ENCODE measurements at regions not wholly inside any gene's neighbourhood (a gene's known extent, or its start where the extent isn't known, plus 50 kb on each side); places are given as distances from the start of the nearest gene placed in this dataset.

- no peaks in the 10 kb centered on the region for H3K9me3 Mint-ChIP-seq
- no peak overlapping the region for H3K4me3 Mint-ChIP-seq
- H3K27me3 Mint-ChIP-seq (ENCODE audit: low read depth) = no peaks in the 10 kb centered on the region
- H3K36me3 Mint-ChIP-seq (ENCODE audit: low read depth) = no peaks in the 10 kb centered on the region
- peak overlapping the region in 1 of 3 experiments; percentile 1 for H3K27ac Mint-ChIP-seq
- no peak for TF ChIP-seq CTCF (IDR thresholded peaks at IDR 0.05; ENCODE audit: unreplicated experiment in 3 of 3)
- H3K4me1 Mint-ChIP-seq = peaks cover 4% of the 10 kb centered on the region
Measured at GRCh38 chr15:53462651-53463050, 296.8 kb downstream of the WDR72 start.

DNA sequence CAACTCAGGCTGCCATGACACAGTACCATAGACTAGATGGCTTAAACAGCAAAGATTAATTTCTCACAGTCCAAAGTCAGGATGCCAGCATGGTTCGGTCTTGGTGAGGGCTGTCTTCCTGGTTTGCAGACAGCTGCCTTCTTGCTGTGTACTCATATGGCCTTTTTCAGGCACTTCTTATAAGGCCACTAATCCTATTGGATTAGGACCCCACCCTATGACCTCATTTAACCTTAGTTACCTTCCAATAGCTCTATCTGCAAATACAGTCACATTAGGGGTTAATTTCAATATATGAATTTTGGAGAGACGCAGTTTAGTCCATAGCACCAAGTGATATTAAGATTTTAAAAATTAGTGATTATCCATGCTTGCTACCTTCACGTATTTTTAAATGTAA lies 297.8 kb downstream of the WDR72 start:
- no peaks in the 10 kb centered on the region for H3K27me3 Mint-ChIP-seq (ENCODE audit: low read depth)
- no peaks in the 10 kb centered on the region for H3K9me3 Mint-ChIP-seq
- peaks cover 4% of the 10 kb centered on the region for H3K4me1 Mint-ChIP-seq
- no peaks in the 10 kb centered on the region for H3K36me3 Mint-ChIP-seq (ENCODE audit: low read depth)
- no peak overlapping the region for H3K27ac Mint-ChIP-seq
- no peak for TF ChIP-seq CTCF (IDR thresholded peaks at IDR 0.05; ENCODE audit: unreplicated experiment in 3 of 3)
- H3K4me3 Mint-ChIP-seq = no peak overlapping the region

DNA sequence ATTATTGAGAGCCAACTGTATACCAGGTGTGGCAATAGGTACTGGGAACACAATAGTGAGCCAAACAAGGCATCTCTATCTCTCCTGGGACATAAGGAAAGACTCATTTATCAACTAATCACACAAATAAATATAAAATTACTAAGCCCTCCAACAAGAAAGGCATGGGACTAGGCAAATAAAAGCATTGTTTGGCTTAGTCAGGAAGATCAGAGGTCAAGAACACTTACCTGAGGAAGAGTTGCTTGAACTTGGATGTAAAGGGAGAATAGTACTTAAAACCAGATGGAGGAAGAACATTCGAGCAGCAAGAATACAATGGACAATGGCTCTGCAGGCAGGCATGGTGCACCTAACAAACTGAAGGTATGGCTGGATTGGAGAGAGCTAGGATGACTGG lies 300.7 kb downstream of the WDR72 start:
- Mint-ChIP-seq H3K9me3 (no peaks in the 10 kb centered on the region), H3K4me3 (no peak overlapping the region), H3K4me1 (peaks cover 4% of the 10 kb centered on the region), H3K27ac (no peak overlapping the region), H3K36me3 (ENCODE audit: low read depth) (no peaks in the 10 kb centered on the region), H3K27me3 (ENCODE audit: low read depth) (no peaks in the 10 kb centered on the region)
- TF ChIP-seq CTCF (IDR thresholded peaks at IDR 0.05; ENCODE audit: unreplicated experiment in 3 of 3) = no peak

DNA sequence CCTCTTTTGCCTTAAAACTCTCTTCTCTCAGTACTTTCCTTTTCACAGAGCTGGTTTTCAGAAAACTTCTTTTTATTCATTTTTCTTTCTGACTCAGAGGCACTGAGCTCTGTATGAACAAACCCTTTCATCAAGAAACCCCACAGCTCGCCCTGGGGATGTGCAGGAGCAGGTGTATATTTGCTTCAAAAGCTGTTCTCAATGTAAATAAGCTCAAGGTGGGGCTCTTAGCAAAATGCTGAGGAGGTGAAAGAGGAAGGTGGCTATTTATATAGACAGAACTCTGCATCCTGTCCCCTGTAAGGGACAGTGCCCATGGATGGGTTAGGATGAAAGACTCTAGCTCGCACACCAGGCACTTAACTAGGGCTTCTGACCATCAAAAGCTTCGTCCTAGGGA lies 302.0 kb downstream of the WDR72 start:
- Mint-ChIP-seq H3K9me3 (no peaks in the 10 kb centered on the region), H3K27ac (no peak overlapping the region)
- TF ChIP-seq CTCF (IDR thresholded peaks at IDR 0.05; ENCODE audit: unreplicated experiment in 3 of 3) = no peak

GRCh38 chr15:53454843-53455721 lies 304.4 kb downstream of the WDR72 start:
- Mint-ChIP-seq H3K4me3 (no peak overlapping the region), H3K9me3 (no peaks in the 10 kb centered on the region), H3K27ac (no peak overlapping the region), H3K27me3 (ENCODE audit: low read depth) (no peaks in the 10 kb centered on the region), H3K4me1 (no peaks in the 10 kb centered on the region), H3K36me3 (ENCODE audit: low read depth) (no peaks in the 10 kb centered on the region)
- no peak for TF ChIP-seq CTCF (IDR thresholded peaks at IDR 0.05; ENCODE audit: unreplicated experiment in 3 of 3)

More for the DNA sequence above, 302.0 kb downstream of the WDR72 start:
- H3K4me1 Mint-ChIP-seq = no peaks in the 10 kb centered on the region
- no peaks in the 10 kb centered on the region for H3K36me3 Mint-ChIP-seq (ENCODE audit: low read depth)
- no peaks in the 10 kb centered on the region for H3K27me3 Mint-ChIP-seq (ENCODE audit: low read depth)
- H3K4me3 Mint-ChIP-seq = no peak overlapping the region

- no peak for TF ChIP-seq CTCF (IDR thresholded peaks at IDR 0.05; ENCODE audit: unreplicated experiment in 3 of 3)
- Mint-ChIP-seq H3K27ac (no peak overlapping the region), H3K36me3 (ENCODE audit: low read depth) (no peaks in the 10 kb centered on the region), H3K9me3 (no peaks in the 10 kb centered on the region), H3K4me1 (no peaks in the 10 kb centered on the region), H3K27me3 (ENCODE audit: low read depth) (no peaks in the 10 kb centered on the region), H3K4me3 (no peak overlapping the region)
Measured at GRCh38 chr15:53454535-53454842, 305.0 kb downstream of the WDR72 start.

Measured in nephron (organoid).